NCI-H446 (cell line): ENCODE measurements at regions not wholly inside any gene's neighbourhood (a gene's known extent, or its start where the extent isn't known, plus 50 kb on each side); places are given as distances from the start of the nearest gene placed in this dataset.
"Not testable (repeated sequence)": the region's sequence is repeated elsewhere in the genome, so short reads cannot be mapped to it uniquely, and the experiment has no call there.

Experiments used
- DNase-seq, 2 experiments: peaks; one replicate each; lab custom pipeline; 2025; lab: John Stamatoyannopoulos, UW

DNA sequence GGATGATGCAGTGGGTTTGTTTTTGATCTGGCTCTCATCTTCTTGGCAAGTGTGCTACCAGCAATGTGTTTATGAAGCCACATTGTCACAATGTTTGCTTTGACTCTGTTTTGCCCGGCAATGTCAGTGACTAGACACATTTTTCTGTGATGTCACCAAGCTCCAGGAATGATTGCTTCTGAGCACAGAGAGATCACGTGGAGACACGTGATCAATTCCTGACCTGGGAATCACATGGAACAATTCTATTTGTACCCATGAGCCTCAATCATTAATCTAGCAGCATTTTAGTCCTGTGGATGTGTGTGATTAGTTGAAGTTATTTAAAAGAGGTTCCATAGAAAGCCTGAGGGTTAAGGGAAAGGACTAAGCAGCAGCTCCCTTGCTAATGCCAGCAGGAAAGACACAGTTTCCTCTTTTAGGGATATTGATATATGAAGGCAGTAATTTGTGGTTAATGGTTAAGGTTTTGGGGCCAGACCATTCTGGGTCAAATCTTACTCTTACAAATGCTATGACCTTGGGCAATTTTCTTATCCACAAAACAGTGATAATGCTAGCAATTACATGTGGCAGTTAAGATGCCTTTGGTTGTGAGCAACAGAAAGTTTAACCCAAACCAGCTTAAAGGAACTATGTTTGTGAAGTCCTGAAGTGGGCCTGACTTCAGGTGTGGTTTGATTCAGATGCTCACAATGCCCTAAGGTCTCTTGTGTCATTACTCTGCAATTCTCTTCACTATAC, 59.0 kb downstream of the FASLG start:
- no peak for DNase-seq

DNA sequence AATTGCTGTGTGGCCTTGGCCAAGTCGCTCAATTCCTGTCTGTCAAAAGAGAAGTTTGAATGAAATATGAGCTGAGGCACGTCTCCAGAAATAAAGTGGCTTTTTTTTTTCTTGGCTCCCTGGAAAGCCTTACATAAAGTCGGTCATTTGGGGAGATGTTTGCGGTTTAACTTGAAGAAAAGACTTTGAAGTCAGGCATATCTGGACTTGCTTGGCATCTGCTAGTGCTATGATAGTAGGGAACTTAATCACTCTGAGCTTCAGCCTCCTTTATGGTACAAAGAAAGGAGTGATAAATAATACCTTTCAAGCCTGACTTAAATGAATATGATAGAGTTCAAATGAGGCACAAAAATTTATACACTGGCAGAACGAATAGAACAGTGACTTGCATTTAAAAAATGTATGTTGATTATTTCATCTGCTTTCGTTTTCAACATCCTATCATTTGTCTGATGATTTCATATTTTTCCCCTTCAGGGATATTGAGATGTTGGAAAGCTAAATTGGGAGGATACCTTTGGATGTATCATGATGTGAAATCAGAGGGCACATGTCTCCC, 60.2 kb downstream of the FASLG start:
- DNase-seq = no peak

- peak in 1 of 2 experiments; percentile 38 for DNase-seq
These were observed 60.8 kb downstream of the FASLG start for GRCh38 chr1:172719694-172720138.

GRCh38 chr1:172720339-172720738, 61.4 kb downstream of the FASLG start:
- DNase-seq = no peak

DNA sequence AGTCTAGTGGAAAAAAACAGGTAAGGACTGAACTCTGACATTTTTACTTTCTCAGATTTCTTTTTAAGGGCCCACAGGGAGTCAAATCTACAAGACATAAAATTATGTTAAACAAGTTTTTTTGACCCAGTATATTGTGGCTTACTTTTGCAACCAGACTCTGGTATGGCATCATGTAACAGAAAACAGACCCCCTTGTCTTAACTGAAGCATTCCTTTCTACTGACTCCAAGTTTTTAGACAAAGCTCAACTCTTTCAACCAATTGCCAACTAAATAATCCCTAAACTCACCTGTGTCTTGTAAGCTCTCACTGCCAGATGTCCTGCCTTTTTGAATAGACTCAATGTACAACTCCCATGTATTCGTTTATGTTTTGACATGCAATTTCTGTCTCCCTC, 64.3 kb downstream of the FASLG start:
- no peak for DNase-seq

DNA sequence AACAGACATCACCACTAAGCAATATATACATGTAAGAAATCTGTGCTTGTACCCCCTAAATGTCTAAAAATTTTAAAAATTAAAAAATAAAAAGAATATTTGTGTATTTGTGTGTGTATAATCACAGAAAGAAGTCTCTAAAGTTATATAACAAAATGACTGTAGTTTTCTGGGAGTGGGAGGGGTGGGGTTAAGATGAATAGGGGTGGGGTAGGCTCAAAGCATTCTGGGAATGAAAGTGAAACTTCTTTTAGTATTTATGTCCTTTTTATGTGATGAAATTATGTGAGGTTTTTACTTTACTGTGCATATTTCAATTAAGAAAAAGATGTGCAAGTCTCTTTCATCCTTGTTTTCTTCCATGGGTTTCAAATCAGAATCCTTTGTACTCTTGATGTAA, 65.3 kb downstream of the FASLG start:
- no peak for DNase-seq

DNA sequence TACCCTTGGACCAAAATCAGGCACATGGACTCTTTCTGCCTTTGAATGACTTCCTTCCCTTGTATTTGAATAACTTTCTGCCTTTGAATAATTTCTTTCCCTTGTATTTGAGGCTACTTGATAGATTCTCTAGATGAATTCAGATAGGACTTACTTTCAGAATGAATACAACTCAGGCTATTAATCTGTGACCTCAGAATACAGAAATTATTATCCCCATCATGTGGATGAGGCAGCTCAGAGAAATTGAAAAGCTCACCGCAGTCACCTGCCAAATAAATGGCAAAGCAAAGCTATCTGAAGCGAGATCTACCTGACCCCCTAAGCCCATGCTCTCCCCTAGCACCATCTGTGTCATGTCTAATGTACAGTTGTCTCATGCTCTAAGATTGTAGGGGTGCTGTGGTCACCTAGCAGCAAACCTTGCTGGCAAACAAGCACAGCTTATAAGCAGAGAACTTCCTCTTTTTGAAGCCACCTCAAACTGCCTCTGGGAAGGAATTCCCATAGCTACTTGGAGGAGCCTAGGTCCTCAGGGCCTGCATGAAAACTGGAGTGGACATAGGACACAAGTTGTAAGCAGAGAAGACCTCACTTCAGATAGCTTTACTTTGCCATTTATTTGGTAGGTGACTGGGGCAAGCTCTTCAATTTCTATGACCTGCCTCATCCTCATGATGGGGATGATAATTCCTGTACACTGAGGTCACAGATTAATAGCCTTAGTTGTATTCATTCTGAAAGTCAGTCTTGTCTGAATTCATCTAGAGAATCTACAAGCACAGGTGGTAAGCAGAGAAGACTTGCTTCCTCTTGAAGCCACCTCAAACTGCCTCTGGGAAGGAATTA, 66.1 kb downstream of the FASLG start:
- DNase-seq = no peak

DNA sequence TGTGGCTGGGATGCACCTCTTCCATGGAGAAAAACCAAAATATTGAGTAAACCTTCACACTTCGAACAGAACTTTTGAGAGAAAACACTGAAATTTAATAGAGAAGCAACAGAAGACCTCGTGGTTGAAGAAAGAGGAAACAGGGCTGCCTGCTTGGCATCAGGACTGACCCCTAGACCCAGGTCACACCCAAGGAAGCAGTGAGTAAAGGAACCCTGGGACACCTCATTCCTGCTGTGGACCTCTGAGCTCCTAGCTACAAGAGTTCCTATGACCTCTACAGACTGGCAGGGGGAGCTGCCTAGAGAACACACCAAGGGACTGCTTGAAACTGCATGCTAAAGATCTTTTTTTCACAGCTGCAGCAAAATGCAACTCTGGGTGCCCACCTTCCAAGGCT, 67.8 kb downstream of the FASLG start:
- no peak for DNase-seq

DNA sequence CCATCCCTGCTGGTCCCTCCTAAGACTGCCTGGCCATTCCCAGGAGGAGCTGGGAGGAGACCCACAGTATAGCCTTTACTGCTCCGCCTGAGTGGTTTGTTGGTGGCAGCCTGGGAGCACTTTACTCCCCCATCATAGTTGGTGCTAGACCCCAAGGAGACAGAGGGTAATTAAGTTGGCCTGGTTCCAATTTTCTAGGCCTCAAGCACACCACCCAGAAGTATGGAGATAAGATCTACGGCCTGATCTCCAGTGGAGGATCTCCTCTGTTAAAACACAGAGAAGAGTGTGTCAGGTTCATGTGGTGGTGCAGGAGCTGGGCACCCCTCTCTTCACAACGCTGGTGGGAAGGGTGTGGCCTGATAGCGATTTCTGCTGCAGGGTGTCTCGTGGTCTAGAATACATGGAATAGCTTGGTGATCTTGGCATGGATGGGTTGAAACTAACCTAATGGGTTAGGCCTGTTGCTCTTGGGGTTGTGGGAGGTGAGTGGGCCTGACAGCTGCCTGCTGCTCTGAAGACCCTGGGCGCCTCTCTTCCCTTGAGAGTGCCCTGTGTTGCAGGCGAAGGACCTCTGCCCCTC, 68.5 kb downstream of the FASLG start:
- no peak for DNase-seq

DNA sequence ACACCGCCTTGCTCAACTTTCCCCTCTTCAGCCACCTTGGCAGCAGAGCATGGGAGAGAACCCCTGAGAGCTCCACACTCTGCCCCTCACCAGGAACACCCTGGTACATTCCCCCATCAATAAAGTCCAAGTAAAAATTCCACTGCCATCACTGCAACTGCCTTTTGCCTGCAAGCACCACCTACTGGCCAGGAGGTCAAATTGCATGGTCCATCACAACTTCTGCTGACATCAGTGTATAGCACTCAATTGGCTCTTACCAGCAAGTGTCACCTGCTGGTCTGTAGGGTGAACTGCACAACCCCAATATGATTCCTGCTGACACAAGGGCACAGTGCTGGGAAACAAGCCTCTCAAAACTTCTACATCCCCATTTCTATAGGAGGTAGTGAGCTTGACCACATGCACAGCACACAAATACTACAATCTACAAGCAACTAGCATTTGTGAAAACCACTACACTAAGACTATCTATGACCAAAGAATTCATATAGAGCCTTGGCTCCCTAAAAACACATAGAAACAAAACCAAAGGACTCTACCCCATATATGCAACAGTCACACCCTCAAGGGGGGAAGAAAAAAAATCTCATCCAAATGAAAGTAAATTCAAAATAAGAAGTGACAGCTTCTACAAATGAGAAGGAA, 69.2 kb downstream of the FASLG start:
- peak in 1 of 2 experiments; percentile 20 for DNase-seq

GRCh38 chr1:172728705-172729104, 69.8 kb downstream of the FASLG start:
- not testable (repeated sequence) for DNase-seq

DNA sequence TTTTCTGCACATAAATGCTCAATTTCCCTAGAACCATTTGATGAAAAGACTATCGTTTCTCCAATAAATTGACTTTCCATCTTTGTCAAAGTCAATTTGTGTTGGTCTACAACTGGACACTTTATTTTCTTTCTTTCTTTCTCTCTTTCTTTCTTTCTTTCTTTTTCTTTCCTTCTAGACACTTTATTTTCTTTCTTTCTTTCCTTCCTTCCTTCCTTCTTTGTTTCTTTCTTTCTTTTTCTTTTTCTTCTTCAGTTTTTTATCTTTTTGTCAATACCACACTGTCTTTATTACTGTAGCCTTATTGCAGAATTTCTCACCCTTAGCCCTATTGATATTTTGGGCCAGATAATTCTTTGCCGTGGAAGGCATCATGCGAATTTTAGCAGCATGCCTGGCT, 73.5 kb downstream of the FASLG start:
- no peak for DNase-seq

DNA sequence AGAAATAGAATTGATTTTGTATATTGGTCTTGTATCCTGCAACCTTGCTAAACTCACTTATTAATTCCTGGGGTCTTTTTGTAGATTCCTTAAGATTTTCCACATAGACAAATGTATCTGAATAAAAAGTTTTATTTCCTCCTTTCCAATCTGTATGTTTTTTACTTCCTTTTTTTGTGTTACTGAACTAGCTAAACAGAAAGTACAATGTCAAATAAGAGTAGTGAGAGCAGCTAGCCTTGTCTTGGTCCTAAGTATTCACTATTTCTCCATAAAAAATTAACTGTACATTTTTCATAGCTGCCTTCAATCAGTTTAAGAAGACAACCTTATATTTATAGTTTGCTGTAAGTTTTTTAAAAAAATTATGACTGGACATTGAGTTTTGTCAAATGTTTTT, 74.9 kb downstream of the FASLG start:
- DNase-seq = no peak

- DNase-seq = no peak
These were observed 79.5 kb downstream of the FASLG start for GRCh38 chr1:172738389-172738788.

GRCh38 chr1:172742599-172743500, 83.9 kb downstream of the FASLG start:
- DNase-seq = peak; percentile 9 to 62

- peak; percentile 14 to 35 for DNase-seq
These were observed 86.1 kb downstream of the FASLG start for GRCh38 chr1:172745014-172745413.

- DNase-seq = no peak
These were observed 87.4 kb downstream of the FASLG start for GRCh38 chr1:172746091-172746949.

DNA sequence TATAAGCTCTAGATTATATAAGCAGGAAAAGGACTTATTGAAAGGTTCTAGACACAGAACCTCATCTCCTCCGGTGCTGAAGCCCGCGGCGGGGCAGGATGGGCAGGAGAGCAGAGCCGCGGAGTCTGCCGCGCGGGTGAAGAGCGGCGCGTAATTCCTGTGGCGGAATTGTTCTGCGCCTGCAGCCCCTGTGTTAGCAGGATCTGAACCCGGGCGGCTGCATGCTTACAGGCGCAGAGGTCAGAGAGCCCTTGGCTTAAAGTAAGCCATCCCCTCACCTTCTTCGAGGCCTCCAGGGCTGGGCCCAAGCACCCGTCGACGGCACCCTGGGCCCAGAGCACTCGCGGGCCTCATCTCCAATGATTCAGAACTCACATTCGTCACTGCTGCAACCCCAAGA, 89.3 kb downstream of the FASLG start:
- DNase-seq = no peak

DNA sequence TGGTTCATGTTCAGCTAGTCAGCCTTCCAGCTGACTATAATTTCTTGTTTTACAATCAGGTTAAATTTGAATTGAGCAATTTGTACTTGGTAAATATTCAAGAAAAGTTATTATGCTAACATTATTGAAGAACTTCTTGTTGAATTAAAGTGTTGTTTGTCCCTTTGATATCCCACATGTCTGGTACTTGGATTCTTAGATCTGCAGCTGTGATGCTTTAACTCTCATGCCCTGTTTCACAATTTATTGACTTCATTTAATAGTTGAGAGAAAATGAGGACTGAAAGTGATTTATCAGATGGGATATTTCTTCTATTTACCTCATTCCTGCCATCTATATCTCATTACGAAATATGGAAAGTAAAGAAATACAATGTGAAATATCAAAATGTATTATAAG, 92.8 kb downstream of the FASLG start:
- no peak for DNase-seq

DNA sequence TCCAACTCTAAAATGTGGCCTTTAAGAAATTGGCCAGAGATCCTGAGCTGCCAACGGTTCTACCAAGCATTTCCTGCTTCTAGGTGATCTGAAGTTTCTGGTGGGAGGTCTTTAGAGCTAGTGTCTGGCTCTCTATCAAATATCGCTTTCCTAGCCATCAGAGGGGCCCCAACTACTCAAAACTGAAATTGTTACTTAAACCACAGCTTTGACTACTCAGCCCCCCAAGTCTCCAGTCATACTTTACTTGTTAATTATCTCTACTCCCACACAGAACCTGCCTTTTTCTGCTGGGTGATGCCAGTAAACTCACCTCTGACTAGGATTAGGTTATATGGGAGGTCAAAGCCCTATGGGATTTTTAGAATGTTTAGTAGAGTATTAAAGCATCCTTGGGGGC, 95.1 kb downstream of the FASLG start:
- no peak for DNase-seq
